ENCODE measurements at regions not wholly inside any gene's neighbourhood (a gene's known extent, or its start where the extent isn't known, plus 50 kb on each side); places are given as distances from the start of the nearest gene placed in this dataset.
A peak's percentile ranks its signal among the peaks of the same experiment; 100 is the strongest.

DNA sequence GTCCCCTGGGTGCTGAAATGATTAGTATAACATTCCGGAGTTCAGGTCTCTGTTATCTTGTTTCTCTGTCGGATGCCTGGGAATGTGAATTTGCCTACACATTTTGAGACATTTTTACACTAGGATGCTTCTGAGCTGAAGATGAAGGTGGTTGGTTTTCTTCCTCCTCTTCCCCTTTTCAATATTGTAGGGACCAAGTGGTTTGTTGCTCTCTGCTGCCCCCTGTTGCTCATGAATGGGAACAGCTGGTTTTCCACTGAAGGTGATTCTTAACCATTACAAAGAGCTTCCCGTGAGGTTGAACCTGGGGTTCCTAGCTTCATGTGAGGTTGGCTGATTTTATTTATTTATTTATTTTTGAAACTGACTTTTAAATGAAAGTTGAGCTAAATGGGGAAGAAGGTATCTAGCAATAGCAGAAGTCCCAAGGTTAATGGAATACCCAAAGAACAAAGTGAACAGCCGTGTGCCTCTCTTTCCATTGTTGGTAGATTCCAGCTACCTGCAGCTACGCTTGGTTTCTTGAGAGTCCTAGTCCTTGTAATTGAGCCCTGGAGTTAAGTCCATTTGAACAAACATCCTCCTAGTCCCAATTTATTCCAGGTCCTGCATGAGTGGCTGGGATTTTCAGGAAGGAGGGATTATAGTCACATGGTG lies 983.9 kb upstream of the EEF2KMT start:
- peak; percentile 5 for DNase-seq (ENCODE audit: low read depth, low spot score)

DNA sequence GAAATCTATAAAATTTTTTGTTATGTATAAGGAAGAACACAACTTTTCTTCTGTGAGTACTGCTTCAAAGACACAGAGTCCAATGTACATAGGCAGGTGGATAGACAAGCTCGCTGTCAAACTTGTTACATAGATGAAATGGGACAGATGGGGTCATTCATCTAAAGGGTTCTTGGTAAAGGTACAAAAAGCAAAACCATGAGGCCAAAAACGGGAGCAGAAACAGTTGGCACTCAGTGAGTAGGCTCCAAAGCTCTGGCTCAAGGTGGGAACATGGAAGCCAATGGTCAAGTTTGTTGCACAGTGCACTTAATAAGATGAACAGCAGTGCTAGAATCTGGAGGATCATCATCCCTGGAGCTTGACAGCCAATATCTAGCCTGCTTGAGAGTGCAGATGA lies 979.0 kb upstream of the EEF2KMT start:
- DNase-seq (ENCODE audit: low read depth, low spot score), result no peak

DNA sequence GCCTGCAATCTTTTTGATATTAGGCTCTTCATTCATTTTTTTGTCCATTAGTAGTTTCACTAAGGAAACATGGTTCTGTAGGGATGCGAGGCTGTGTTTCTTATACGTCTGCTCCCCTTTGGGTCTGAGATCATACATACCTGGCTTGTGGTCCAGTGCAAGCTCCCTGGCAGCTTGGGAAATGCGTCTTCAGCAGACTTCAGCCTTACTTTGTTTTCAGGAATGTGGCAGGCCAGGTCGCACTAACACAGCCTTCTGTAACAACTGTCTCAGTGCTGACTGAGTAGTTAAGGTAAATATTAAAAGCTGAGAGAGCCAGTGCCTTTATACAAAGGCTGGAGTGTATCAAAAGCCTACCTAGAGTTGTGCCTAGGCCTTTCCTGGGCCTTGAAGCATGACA lies 970.5 kb upstream of the EEF2KMT start:
- DNase-seq (ENCODE audit: low read depth, low spot score), result no peak

DNA sequence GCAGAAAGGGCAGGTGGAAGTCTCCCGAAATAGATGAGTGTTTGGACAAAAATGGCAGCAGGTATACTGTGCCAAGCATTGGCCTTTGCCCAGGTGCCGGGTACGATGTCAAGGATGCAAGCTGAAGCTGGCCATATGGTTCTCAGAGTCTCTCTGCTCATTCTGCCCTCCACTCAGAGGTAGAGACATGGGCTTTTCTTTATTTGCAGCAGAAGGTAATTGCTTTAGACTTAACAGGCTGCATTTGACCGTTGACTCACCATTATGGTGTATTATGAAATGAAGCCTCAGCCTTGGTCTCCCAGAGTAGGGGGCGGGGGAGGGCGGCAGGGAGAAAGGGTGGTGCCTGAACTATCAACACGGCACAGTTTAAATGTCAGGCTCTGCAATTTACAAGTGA lies 969.1 kb upstream of the EEF2KMT start:
- no peak for DNase-seq (ENCODE audit: low read depth, low spot score)

DNA sequence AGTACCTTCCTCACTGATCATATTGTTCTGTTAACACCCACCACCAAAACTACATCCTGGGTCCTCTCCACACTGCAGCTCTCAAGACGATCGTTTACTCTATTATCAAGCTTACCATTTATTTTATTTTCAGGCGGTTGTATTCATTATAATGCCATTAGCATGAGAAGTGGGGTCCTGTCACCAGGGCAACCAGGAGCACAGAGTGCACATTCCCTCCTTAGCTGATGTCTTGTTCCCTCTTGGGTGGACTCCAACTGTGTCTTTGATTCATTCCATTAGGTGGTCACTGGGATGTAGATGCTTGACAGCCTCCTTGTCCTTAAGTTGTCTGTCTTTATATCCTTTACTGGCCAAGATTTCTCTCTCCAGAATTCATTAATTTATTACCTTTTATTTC lies 965.9 kb upstream of the EEF2KMT start:
- no peak for DNase-seq (ENCODE audit: low read depth, low spot score)

DNA sequence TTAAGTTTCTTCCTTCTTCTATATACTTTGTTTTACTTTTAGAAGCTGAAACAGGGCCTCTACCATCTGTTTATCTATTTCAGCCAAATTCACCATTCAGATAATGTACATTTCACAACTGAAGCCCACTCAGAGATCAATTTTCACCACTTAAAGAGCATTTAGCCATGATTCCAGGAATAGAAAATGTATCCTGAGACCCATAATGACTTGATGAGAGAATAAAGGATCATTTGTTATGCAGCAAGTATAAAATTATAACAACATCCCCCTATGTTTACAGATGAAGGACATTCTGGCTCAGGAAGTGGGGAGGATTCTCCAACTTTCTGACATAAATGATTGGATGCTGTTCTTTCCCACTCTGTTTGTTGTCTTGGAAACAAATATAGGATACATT lies 962.1 kb upstream of the EEF2KMT start:
- no peak for DNase-seq (ENCODE audit: low read depth, low spot score)

DNA sequence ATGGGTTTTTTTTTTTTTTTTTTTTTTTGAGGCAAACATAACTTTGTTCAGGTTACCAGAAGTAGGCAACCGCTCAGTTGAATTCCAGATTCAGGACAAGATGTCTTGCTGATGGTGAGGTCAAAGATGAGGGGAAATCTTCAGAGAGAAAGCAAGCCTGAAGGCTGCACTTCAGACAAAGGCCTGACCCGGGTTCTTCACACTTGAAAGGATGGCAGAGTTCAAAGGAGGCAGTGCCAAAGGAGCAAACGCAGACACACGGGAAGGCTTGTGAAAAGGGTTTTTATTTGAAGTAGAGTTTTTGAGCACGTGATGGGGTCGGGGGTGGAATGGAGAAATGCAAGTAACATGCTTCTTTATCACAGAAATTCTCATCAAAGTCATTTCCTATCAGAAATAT lies 960.2 kb upstream of the EEF2KMT start:
- DNase-seq (ENCODE audit: low read depth, low spot score), result no peak

DNA sequence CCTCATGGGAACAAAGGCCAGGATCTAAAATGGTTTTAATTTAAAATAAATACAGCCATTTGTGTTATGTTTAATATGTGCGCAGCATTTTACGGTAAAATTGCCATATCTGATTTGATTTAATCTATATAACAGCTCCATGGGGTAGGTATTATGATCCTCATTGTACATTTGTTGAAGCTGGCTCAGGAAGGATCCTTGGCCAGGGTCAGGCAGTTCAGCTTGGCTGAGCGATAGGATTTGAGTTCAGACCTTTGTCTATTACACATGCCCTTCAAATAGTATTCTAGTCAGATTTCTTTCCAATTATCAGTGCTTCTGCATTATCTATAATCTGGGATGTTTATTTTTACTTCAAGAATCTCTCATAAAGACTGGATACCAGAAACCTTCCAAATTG lies 950.4 kb upstream of the EEF2KMT start:
- DNase-seq (ENCODE audit: low read depth, low spot score), result no peak

DNA sequence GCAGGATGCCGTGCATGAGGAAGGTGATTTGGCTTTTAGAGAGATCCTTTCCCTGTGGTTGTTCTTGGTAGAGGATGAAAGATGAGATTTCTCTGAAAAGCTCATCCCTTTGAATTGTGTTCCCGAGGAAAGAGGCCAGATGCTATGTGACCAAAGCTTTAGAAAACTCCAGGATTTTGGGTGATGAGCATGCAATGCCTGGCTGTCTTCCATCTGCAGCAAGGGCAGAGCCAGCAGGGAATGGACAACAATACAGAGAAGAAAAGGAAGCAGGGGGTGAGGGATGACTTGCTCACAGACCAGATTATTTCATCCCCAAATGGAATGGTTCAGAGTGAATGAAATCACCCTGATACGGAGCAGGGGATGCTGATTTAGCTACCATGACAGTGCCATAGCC lies 949.7 kb upstream of the EEF2KMT start:
- no peak for DNase-seq (ENCODE audit: low read depth, low spot score)

DNA sequence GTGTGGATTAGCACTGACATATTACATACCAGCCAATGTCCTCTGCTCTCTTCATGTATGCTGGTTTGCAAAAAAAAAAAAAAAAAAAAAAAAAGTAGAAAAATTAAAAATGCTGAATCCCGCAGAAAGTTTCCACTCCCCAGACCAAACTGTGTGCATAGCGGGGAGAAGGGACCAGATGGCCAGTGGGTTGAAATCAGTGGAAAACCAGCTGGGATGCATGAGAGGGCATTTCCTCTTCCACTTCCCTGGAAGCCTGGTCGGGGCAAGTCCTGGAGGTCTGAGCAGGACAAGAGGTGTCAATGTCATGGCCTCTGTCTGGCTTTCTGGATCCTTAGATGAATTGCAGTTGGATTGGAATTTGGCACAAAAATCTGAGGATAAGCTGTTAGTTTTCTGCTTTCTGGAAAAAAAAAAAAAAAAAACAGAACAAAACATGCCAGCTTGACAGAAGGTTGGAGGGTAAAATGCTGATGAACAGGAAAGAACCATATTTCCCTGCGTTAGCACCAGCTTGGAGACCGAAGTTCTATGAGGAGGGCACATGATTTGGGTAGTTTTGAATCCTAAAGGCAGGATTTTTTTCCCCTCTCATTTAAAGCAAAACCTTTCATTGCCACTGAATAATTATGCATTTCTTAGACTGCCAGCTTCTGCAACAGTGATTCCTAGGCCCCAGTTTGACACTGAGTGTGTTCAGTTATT lies 941.5 kb upstream of the EEF2KMT start:
- DNase-seq (ENCODE audit: low read depth, low spot score), result no peak

DNA sequence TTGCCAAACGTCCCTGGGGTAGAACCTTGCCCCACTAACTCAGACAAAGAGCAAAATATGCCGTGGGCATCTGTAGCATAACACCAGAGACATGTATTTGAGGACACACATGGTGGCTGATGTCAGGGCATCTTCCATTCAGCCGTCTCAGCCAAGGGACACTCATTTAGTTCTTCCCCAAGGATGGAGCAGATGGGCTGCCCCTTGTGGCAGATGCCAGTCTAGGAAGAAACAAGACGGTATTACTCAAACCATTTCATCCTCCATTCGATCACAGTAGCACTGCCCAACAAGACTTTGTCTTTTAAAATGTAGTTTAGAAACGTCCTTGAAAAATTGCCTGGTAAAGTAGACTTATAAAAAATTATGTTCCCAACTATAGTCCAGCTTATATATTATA lies 937.6 kb upstream of the EEF2KMT start:
- DNase-seq (ENCODE audit: low read depth, low spot score), result no peak

DNA sequence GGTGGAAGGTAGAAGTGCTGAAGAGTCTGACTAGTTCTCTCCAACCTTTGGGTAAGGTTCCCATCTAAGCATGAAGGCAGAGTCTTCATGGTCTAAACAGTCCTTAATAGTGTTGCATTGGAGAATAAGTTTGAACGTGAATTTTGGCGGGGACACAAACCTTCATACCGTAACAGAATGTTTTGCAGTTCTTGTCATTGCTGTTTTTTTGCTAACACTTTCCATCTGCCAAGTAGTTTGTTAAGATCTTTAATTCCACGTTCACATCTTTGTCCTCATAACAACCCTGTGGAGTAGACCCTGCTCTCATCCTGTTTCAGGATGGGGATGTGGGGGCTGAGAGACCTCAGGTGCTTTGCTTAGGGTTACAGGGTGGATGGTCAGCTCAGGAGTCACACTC lies 936.9 kb upstream of the EEF2KMT start:
- DNase-seq (ENCODE audit: low read depth, low spot score), result no peak

DNA sequence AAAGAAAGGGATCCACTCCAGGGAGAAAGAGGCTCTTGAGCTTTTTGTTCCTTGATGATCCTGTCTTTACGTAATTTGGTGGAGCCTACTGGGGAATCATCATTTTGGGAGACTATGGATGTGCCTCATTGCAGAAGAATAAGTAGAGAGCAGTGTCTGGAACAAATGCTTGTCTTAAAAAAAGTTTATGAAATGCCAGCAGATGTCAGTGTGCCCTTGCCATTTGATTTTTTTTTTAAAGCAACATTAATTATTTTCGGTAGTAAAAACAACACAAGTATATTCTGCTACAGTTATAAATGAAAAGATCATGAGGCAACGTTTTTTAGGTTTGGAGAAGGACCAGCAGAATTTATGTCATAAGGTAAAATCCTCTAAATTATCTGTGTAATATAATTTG lies 934.8 kb upstream of the EEF2KMT start:
- DNase-seq (ENCODE audit: low read depth, low spot score), result no peak

DNA sequence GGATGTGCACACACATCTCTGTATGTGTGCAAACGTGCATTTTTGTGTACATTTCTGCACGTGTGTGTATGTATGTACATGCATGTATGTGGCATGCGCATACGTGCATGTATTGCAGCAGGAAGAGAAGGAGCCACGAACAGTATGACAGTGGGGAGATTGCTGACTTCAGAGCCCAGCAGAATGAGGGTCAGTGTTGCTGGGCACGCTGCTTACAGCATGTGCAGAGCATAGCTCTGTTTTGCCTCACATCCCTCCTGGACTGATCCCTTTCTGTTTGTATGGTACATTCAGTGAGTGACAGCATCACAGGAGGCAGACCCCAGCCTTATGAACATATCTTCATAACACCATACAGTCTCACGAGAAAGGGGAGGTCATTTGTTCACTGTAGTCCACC lies 934.0 kb upstream of the EEF2KMT start:
- no peak for DNase-seq (ENCODE audit: low read depth, low spot score)

DNA sequence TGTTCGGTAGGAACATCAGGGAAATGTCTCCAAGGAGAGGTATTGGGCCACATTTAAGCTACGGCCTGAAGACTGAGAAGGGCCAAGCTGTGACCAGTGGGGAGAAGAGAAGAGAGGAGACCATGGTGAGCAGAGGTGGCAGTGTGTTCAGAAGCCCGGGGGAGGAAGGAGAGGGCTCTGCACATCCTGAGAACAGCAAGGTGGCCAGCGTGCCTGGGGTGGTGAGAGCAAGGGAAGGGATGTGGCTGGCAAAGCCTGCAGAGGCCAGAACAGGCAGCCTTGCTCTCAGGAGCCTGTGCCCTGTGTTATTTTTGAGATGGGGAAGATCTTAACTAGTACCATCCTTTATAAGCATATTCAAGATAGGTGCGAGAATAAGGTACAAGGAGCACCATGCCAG lies 933.5 kb upstream of the EEF2KMT start:
- no peak for DNase-seq (ENCODE audit: low read depth, low spot score)

DNA sequence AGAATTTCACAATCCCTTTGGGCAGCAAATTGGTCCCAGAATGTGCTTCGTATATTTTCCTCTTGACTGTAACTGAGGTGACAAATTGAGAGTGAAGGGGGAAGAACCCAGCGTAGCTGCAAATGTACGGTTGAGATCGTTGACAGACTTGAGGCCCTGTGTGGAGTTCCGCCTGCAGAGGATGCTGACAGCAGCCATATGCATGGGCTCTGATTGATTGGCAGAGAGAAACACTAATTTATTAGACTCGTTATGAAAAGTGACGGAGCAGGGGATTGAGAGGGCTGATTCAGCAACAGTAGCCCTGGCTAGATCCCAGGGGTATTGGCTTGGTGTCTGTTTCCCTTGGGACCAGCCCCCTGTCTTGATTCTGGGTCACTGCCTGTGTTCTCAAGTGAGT lies 930.1 kb upstream of the EEF2KMT start:
- no peak for DNase-seq (ENCODE audit: low read depth, low spot score)

DNA sequence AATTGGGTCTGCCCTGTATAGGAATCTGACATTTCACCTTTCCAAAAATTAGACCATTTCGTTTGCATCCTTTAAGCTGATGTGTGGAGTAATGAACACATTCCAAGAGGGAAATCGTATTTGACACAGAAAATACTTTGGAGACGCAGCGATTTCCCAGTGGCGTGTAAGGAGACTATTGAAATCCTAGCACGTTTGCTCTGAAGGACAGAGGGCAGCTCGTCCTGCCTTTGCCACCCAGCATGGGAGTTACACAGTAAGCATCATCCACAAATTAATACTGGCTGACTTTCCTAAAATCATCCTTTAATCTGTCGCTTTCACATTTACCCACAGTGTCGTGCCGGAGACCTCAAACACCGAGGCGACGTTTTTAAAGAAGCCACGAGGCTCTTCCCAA lies 925.9 kb upstream of the EEF2KMT start:
- no peak for DNase-seq (ENCODE audit: low read depth, low spot score)

DNA sequence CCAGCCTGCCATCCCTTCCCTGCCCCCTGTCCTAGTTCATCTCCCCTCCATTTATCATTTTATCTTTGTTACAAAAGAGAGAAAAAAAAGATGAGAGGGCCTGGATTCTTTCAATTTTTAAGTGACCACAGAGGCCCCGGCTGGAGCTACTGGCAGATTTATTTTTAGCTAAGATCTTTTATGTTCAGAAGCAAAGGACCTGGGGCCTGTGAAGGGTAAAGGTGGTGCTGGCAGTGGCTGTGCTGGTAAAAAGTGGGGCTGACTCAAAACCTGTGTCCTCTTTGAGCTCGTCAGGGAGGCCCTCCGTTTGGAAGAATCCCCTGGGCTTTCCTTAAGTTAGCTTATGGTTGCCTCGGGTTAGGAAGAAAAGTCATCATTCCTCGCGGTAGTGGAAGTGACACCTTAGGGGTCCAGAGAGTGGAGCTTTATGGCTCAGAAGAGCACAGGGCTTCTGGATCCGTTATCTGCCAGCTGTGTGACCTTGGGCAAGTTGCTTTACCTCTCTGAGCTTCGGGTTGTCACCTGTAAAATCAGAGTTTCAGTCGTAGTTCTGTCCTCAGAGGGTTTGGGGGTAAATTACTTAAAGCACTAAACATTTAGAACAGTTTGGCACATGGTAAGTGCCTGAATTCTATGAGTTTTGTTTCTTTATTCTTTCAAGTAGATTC lies 923.8 kb upstream of the EEF2KMT start:
- no peak for DNase-seq (ENCODE audit: low read depth, low spot score)

DNA sequence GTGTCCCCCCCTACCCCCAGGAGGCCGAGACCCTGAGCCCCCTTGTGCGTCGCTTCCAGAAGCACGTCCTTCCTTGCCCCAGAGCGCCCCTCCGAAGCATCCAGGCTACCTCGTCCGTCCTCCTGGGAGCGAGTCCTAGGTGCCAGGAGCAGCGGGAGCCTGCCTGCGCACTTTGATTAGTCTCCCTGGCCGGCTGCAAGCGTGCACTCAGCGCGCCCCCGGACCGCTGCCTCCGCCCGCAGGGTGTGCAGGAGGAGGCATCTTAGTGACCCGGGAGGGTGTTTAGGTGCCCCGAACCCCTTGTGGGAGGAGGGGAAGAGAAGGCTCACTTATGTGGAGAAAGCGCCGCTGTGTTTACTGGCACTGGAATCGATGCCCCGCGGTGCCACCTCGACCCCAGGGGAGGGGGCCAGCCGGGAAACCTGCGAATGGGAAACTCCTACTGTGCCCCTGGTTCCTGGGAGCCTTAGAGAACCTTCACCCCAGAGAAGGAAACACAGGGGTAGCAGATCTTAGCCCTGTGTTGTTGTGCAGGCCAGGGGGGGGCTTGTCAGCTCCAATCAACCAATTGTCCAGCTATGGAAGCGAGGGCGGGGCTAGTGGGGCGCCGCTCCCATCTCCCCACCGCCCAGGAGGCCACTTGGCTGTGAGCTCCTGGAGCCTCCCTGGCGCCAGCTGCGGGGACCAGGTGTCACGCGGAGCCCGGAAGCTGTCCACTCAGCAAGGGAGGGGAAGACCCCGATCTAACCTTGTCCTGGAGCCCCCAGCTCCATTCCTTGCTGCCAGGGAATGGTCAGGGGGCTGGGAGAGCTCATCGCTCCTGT lies 922.8 kb upstream of the EEF2KMT start:
- DNase-seq (ENCODE audit: low read depth, low spot score), result no peak

DNA sequence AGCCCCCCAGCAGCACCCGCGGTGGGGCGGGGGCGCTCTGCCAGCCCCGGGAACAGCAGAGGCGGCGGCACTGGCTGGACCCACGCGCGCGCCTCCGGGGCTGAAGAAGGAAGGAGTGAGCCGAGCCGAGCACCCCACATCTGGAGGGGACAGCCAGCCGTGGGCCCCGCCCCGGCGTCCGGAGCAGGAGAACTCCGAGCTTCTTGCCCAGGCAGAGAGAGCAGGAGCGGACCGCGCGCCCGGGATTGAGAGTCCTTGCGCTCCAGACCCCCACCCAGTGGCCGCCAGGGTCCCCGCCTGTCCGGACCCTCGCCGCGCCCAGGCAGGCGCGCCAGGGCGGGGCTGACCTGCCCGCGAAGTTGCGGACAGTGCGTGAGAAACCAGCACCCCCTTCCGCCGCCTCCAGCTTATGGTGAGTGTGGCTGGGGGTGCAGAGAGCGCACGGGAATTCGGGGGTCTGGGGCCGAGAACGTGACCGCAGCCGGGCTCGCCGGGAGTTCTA lies 921.9 kb upstream of the EEF2KMT start:
- no peak for DNase-seq (ENCODE audit: low read depth, low spot score)

DNA sequence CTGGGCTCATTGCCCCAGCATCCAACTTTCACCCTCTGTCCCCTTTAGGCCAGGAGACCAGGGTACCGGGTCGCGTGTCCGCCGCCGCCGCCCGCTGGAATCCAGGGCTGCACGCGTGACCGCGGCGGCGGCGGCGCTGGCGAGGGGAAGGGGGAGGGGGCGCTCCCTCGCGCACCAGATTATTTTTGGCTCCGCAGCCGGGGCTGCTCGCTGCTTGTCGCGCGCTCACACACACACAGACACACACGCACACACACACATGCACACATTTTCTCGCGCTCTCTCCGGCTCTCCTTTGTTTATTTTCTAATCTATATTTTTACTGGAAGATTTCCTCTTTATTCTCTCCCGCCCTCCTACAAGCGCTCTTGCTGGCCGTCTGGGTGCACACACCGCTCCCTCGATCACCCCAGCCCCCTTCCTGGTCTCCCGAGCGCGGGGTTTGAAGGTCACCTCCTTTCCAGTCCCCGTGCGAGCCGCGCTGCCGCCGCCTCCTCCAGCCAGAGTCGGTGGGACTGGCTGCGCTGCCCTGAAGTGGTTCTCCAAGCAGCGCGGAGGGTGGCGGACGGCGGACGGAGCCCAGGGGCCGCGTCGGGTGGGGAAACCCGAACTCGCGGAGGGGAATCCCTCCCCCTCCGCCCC lies 921.4 kb upstream of the EEF2KMT start:
- no peak for DNase-seq (ENCODE audit: low read depth, low spot score)
